ENCODE measurements at regions not wholly inside any gene's neighbourhood (a gene's known extent, or its start where the extent isn't known, plus 50 kb on each side); places are given as distances from the start of the nearest gene placed in this dataset.
"Not testable (repeated sequence)": the region's sequence is repeated elsewhere in the genome, so short reads cannot be mapped to it uniquely, and the experiment has no call there.

DNA sequence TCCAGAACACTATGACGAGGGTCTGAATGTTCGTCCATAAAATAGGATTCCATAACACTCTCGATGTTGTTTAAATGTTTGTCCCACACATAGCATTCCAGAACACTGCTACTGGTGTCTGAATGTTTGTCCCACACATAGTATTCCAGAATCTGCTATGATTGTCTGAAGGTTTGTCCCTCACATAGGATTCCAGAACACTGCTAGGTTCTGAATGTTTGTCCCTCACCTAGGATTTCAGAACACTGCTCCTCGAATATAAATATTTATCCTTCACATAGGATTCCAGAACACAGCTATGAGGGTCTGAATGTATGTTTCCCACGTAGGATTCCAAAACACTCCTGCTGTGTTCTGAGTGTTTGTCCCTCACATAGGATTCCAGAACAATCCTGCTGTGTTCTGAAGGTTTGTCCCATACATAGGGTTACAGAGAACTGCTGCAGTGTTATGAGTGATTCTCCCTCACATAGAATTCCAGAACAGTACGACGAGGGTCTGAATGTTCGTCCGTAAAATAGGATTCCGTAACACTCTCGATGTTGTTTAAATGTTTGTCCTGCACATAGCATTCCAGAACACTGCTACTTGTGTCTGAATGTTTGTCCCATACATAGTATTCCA, 215.3 kb downstream of the FOXD4L6 start:
- Histone ChIP-seq H3K9me3 (peaks cover 4 to 95% of the 10 kb centered on the region in 2 donors), H3K4me1 (no peaks in the 10 kb centered on the region), H3K27ac (no peak overlapping the region), H3K4me3 (no peak overlapping the region), H3K27me3 (no peaks in the 10 kb centered on the region), H3K36me3 (no peaks in the 10 kb centered on the region)
- ATAC-seq (no peak), DNase-seq (no peak)
- intact Hi-C loops (cut with DNase I) = no loop called here
- TF ChIP-seq, protein P1, sequence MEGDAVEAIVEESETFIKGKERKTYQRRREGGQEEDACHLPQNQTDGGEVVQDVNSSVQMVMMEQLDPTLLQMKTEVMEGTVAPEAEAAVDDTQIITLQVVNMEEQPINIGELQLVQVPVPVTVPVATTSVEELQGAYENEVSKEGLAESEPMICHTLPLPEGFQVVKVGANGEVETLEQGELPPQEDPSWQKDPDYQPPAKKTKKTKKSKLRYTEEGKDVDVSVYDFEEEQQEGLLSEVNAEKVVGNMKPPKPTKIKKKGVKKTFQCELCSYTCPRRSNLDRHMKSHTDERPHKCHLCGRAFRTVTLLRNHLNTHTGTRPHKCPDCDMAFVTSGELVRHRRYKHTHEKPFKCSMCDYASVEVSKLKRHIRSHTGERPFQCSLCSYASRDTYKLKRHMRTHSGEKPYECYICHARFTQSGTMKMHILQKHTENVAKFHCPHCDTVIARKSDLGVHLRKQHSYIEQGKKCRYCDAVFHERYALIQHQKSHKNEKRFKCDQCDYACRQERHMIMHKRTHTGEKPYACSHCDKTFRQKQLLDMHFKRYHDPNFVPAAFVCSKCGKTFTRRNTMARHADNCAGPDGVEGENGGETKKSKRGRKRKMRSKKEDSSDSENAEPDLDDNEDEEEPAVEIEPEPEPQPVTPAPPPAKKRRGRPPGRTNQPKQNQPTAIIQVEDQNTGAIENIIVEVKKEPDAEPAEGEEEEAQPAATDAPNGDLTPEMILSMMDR (IDR thresholded peaks at IDR 0.05) = no peak

GRCh38 chr9:40912679-40913078, 215.8 kb downstream of the FOXD4L6 start:
- DNase-seq; H3K27ac ChIP-seq; H3K36me3 ChIP-seq; H3K4me1 ChIP-seq; H3K27me3 ChIP-seq; H3K4me3 ChIP-seq; ATAC-seq; intact Hi-C loops (cut with DNase I): not testable (repeated sequence)
- H3K9me3 ChIP-seq = peaks cover 4 to 95% of the 10 kb centered on the region in 2 donors

- intact Hi-C loops (cut with DNase I) = no loop called here
- H3K4me3 ChIP-seq = no peak overlapping the region
These were observed 216.8 kb downstream of the FOXD4L6 start for GRCh38 chr9:40911647-40912046.

GRCh38 chr9:40910995-40911394, 217.5 kb downstream of the FOXD4L6 start:
- H3K4me3 ChIP-seq; H3K36me3 ChIP-seq; H3K27ac ChIP-seq; DNase-seq; intact Hi-C loops (cut with DNase I); ATAC-seq; H3K27me3 ChIP-seq; H3K4me1 ChIP-seq: not testable (repeated sequence)
- peaks cover 3 to 100% of the 10 kb centered on the region in 2 donors for H3K9me3 ChIP-seq

More at GRCh38 chr9:40911647-40912046, 216.8 kb downstream of the FOXD4L6 start:
- H3K27me3 ChIP-seq = no peaks in the 10 kb centered on the region
- DNase-seq (no peak), ATAC-seq (no peak)
- H3K9me3 ChIP-seq = peaks cover 4 to 100% of the 10 kb centered on the region in 2 donors
- no peaks in the 10 kb centered on the region for H3K4me1 ChIP-seq
- TF ChIP-seq, protein P1 (IDR thresholded peaks at IDR 0.05) = no peak
- H3K36me3 ChIP-seq = no peaks in the 10 kb centered on the region
- H3K27ac ChIP-seq = no peak overlapping the region

DNA sequence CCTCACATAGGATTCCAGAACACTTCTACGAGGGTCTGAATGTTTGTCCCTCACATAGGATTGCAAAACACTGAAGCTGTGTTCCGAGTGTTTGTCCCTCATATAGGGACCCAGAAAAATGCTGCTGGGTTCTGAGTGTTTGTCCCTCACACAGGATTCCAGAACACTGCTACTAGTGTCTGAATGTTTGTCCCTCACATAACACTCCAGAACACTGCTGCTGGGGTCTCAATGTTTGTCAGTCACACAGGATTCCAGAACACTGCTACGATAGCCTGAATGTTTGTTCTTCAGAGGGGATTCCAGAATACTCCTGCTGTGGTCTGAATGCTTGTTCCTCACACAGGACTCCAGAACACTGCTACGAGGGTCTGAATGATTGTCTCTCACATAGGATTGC, 218.7 kb downstream of the FOXD4L6 start:
- Histone ChIP-seq H3K36me3 (no peaks in the 10 kb centered on the region), H3K27ac (no peak overlapping the region), H3K27me3 (no peaks in the 10 kb centered on the region), H3K4me1 (no peaks in the 10 kb centered on the region), H3K4me3 (no peak overlapping the region), H3K9me3 (peaks cover 0 to 100% of the 10 kb centered on the region in 2 donors)
- no peak for ATAC-seq
- intact Hi-C loops (cut with DNase I) = no loop called here
- no peak for DNase-seq
- TF ChIP-seq, protein P1 (IDR thresholded peaks at IDR 0.05) = no peak

DNA sequence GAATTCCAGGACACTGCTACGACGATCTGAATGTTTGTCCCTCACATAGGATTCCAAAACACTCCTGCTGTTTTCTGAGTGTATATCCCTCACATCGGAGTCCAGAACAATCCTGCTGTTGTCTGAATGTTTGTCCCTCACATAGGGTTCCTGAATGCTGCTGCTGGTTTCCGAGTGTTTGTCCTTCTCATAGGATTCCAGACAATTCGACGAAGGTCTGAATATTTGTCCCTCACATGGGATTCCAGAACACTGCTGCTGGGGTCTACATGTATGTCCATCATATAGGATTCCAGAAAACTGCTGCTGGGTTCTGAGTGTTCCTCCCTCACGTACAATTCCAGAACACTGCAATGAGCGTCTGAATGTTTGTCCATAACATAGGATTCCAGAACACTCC, 219.4 kb downstream of the FOXD4L6 start:
- H3K27me3 ChIP-seq; ATAC-seq; H3K27ac ChIP-seq; H3K4me3 ChIP-seq; H3K4me1 ChIP-seq; DNase-seq; intact Hi-C loops (cut with DNase I); H3K36me3 ChIP-seq: not testable (repeated sequence)
- peaks cover 0 to 100% of the 10 kb centered on the region in 2 donors for H3K9me3 ChIP-seq

Data from left lung (tissue), 4 donors.